HUES64 (cell line): ENCODE measurements at regions not wholly inside any gene's neighbourhood (a gene's known extent, or its start where the extent isn't known, plus 50 kb on each side); places are given as distances from the start of the nearest gene placed in this dataset.
"Not testable (repeated sequence)": the region's sequence is repeated elsewhere in the genome, so short reads cannot be mapped to it uniquely, and the experiment has no call there.

Experiments
- H3K27ac ChIP-seq: 2 replicates; pipeline ENCODE4 v1.7.0; 2013; ENCODE audit warnings: low read depth, low read length, inconsistent platforms
- H3K27me3 ChIP-seq: 2 replicates; pipeline ENCODE4 v1.6.1; 2013; ENCODE audit warnings: mild to moderate bottlenecking, low read length; ENCODE audit not compliant: insufficient read depth
- H3K36me3 ChIP-seq: 2 replicates; pipeline ENCODE4 v1.6.1; 2013; ENCODE audit warnings: mild to moderate bottlenecking, low read length; ENCODE audit not compliant: insufficient read depth
- H3K4me1 ChIP-seq: 2 replicates; pipeline ENCODE4 v1.6.1; 2013; ENCODE audit warnings: mild to moderate bottlenecking, low read length, moderate library complexity; ENCODE audit not compliant: insufficient read depth
- H3K4me3 ChIP-seq: 2 replicates; pipeline ENCODE4 v1.5.1; 2013; ENCODE audit warnings: mild to moderate bottlenecking, low read length, moderate library complexity
- H3K9ac ChIP-seq: 2 replicates; pipeline ENCODE4 v1.6.1; 2013; ENCODE audit warnings: mild to moderate bottlenecking, low read depth, low read length
- H3K9me3 ChIP-seq: 2 replicates; pipeline ENCODE4 v1.6.1; 2013; ENCODE audit warnings: low read depth, low read length; ENCODE audit not compliant: insufficient read depth
- WGBS: fragments of 150-250, 120-280 bp; methylation state at CpG from one replicate; pipeline ENCODE4 v1.1.7; 2013; ENCODE audit warnings: missing lambda C conversion rate; 5-methylcytosine and 5-hydroxymethylcytosine counted together

GRCh38 chr16:60405286-60405685 is 1631.0 kb downstream of the CDH8 start:
- H3K9me3 ChIP-seq, result no peaks in the 10 kb centered on the region
- WGBS, result 90% methylated on average over 2 of the region's 2 CpGs

DNA sequence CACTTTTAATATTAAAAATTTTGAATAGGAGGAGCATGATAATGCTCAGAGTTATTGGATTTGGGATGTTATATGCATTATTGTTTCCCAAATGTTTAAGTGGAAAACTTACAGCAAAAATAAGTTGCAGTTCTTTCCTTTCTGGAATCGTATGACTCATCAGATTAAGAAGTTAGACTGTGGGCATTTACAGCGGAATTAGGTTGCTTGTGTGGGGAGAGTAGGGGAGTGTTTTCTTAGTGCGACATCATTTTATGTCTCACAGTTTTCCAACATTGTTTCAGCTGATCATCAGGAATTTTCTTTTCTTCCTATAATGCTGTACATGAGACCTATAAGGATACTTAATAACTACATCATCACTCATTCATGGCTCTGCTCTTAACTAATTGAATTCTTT is 1631.8 kb downstream of the CDH8 start:
- no peaks in the 10 kb centered on the region for H3K4me1 ChIP-seq
- WGBS, result 91% methylated on average over 3 of the region's 3 CpGs
- no peak overlapping the region for H3K27ac ChIP-seq

More at GRCh38 chr16:60405286-60405685, 1631.0 kb downstream of the CDH8 start:
- H3K4me1 ChIP-seq, result peaks cover under 1% of the 10 kb centered on the region; the same call in 1 of the 2 replicates
- no peak overlapping the region for H3K4me3 ChIP-seq
- no peaks in the 10 kb centered on the region for H3K36me3 ChIP-seq
- no peak overlapping the region for H3K27ac ChIP-seq
- H3K27me3 ChIP-seq, result no peaks in the 10 kb centered on the region
- H3K9ac ChIP-seq, result no peak overlapping the region

DNA sequence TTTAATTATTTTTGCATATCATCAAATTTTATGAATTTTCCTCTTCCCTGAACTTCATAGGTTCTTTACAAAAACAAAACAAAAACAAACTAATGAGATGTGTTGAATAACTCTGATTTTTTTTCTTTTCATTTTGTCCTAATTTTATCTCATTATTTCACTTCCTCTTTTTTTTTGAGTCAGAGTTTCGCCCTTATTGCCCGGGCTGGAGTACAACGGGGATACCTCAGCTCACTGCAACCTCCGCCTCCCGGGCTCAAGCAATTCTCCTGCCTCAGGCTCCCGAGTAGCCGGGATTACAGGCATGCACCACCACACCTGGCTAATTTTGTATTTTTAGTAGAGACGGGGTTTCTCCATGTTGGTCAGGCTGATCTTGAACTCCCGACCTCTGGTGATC is 1633.3 kb downstream of the CDH8 start:
- not testable (repeated sequence) for H3K36me3 ChIP-seq, H3K9ac ChIP-seq, H3K27ac ChIP-seq, H3K9me3 ChIP-seq, H3K27me3 ChIP-seq, H3K4me1 ChIP-seq, H3K4me3 ChIP-seq
- WGBS, result 96% methylated on average over 9 of the region's 9 CpGs

More for the DNA sequence above, 1631.8 kb downstream of the CDH8 start:
- Histone ChIP-seq H3K36me3 (no peaks in the 10 kb centered on the region), H3K9ac (no peak overlapping the region), H3K4me3 (no peak overlapping the region), H3K27me3 (no peaks in the 10 kb centered on the region), H3K9me3 (no peaks in the 10 kb centered on the region)

DNA sequence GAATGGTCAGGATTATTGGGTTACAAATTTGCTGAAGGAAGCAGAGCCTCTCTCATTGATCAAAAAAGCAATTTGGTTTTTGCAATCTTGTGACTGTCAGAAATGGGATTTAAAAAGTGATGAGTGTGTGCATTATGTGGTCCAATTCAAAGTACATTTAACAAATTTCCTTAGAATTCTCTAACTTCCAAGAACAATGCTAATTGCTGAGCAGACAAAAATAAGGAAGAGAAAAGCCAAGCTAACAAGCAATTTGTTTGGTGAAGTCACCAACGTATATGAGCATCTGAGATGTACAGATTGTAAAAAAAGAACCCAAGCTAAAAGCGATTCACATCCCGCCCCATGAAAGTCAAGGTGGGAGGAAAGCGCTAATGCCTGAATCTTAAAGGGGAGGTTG is 1643.9 kb downstream of the CDH8 start:
- Histone ChIP-seq H3K4me3 (no peak overlapping the region), H3K27me3 (no peaks in the 10 kb centered on the region), H3K27ac (no peak overlapping the region), H3K4me1 (no peaks in the 10 kb centered on the region), H3K9me3 (no peaks in the 10 kb centered on the region), H3K9ac (no peak overlapping the region), H3K36me3 (no peaks in the 10 kb centered on the region)
- 97% methylated on average over 4 of the region's 4 CpGs for WGBS

DNA sequence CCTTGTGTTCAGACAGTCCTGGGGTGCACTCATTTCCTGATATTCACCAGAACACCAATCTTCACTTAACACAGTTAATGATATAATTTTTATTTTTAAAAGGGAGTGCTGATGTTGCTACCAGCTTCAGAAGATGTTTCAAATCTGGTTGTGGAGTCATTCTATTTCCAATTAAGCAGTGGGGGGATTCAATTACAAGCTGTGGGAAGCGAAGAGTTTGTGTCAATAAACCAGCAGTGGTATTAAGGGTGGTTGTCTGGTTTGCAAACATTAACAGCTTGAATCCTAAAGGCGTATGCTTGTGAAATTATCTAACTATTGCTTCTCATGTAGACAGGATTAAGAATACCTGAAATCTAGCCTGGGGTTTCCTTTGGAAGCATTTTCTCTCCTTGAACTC is 1637.5 kb upstream of the GOT2 start:
- Histone ChIP-seq H3K27me3 (no peaks in the 10 kb centered on the region), H3K27ac (no peak overlapping the region), H3K4me1 (peaks cover 12% of the 10 kb centered on the region), H3K36me3 (no peaks in the 10 kb centered on the region), H3K9me3 (no peaks in the 10 kb centered on the region), H3K9ac (no peak overlapping the region), H3K4me3 (no peak overlapping the region)
- 87% methylated on average over 2 of the region's 2 CpGs for WGBS

GRCh38 chr16:60367739-60368138 is 1633.6 kb upstream of the GOT2 start:
- Histone ChIP-seq H3K4me1 (peaks cover 12% of the 10 kb centered on the region), H3K27ac (no peak overlapping the region), H3K9ac (no peak overlapping the region), H3K27me3 (no peaks in the 10 kb centered on the region), H3K4me3 (no peak overlapping the region), H3K36me3 (no peaks in the 10 kb centered on the region), H3K9me3 (no peaks in the 10 kb centered on the region)
- 79% methylated on average over 3 of the region's 3 CpGs for WGBS

- Histone ChIP-seq H3K27ac (no peak overlapping the region), H3K9me3 (no peaks in the 10 kb centered on the region), H3K4me1 (peaks cover 3% of the 10 kb centered on the region; the same call in 1 of the 2 replicates), H3K36me3 (no peaks in the 10 kb centered on the region), H3K27me3 (no peaks in the 10 kb centered on the region), H3K9ac (no peak overlapping the region), H3K4me3 (no peak overlapping the region)
- WGBS, result 96% methylated on average over 6 of the region's 6 CpGs
Observed at GRCh38 chr16:60363566-60363965, 1629.5 kb upstream of the GOT2 start.

- not testable (repeated sequence) for H3K9me3 ChIP-seq, H3K4me1 ChIP-seq, H3K4me3 ChIP-seq, H3K36me3 ChIP-seq, H3K9ac ChIP-seq, H3K27me3 ChIP-seq, H3K27ac ChIP-seq
- WGBS, result 96% methylated on average over 13 of the region's 13 CpGs
Observed at GRCh38 chr16:60359866-60360265, 1625.8 kb upstream of the GOT2 start.

DNA sequence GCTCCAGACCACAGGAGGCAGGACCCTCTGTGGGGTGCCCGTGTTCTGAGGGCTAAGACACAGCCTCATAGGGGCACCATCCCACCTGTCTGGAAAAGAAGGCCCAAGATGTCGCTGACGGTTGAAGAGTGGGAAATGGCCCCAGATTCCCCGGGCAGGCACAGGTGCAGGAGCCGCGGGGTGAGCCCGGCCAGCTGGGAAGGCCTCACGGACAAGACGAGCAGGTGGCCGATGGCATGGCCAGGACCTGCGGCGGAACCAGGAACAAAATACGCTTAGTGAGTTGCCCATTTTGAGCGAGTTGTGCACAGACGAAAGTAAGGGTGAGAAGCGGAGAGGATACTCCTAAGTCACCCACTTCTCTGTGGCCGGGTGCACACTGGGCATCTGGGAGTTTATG is 1625.3 kb upstream of the GOT2 start:
- not testable (repeated sequence) for H3K9me3 ChIP-seq, H3K27me3 ChIP-seq, H3K9ac ChIP-seq, H3K4me3 ChIP-seq, H3K27ac ChIP-seq, H3K4me1 ChIP-seq, H3K36me3 ChIP-seq
- 97% methylated on average over 17 of the region's 17 CpGs for WGBS

- 94% methylated on average over 29 of the region's 29 CpGs for WGBS
- H3K9ac ChIP-seq, result not testable (repeated sequence)
Observed at GRCh38 chr16:60357876-60358522, 1623.9 kb upstream of the GOT2 start.

GRCh38 chr16:60346256-60346655 is 1612.1 kb upstream of the GOT2 start:
- Histone ChIP-seq H3K4me3 (no peak overlapping the region), H3K9ac (no peak overlapping the region), H3K27me3 (no peaks in the 10 kb centered on the region), H3K9me3 (no peaks in the 10 kb centered on the region), H3K36me3 (no peaks in the 10 kb centered on the region), H3K4me1 (no peaks in the 10 kb centered on the region), H3K27ac (no peak overlapping the region)
- 100% methylated on average over 1 of the region's 1 CpG for WGBS

More at GRCh38 chr16:60357876-60358522, 1623.9 kb upstream of the GOT2 start:
- H3K36me3 ChIP-seq, H3K27me3 ChIP-seq, H3K9me3 ChIP-seq, H3K27ac ChIP-seq, H3K4me3 ChIP-seq, H3K4me1 ChIP-seq: not testable (repeated sequence)

GRCh38 chr16:60337671-60338070 is 1603.6 kb upstream of the GOT2 start:
- Histone ChIP-seq H3K9ac (no peak overlapping the region), H3K4me3 (no peak overlapping the region), H3K36me3 (no peaks in the 10 kb centered on the region), H3K9me3 (peaks cover 3% of the 10 kb centered on the region; the same call in 1 of the 2 replicates), H3K27ac (no peak overlapping the region), H3K4me1 (no peaks in the 10 kb centered on the region), H3K27me3 (no peaks in the 10 kb centered on the region)
- WGBS, result 100% methylated on average over 2 of the region's 4 CpGs
